H1 (cell line): ENCODE measurements at regions not wholly inside any gene's neighbourhood (a gene's known extent, or its start where the extent isn't known, plus 50 kb on each side); places are given as distances from the start of the nearest gene placed in this dataset.

Experiments
- CTCF ChIA-PET: fragments of 300-600 bp; sonication (Branson Sonifier 250); formaldehyde crosslinking; loops from one replicate; lab custom pipeline; 2021; ENCODE audit not compliant: partially characterized antibody; lab: Charles Lee
- POLR2A ChIA-PET: fragments of 300-600 bp; sonication (Branson Sonifier 250); formaldehyde crosslinking; loops from one replicate; lab custom pipeline; 2021; ENCODE audit warnings: inconsistent platforms; ENCODE audit not compliant: partially characterized antibody; lab: Charles Lee
- DNase-seq, 2 experiments: peaks; one replicate each; pipeline versions ENCODE4 v3.0.0 to v3.0.0-alpha.2; 2010 to 2022; ENCODE audit warnings: low spot score in 2 of 2, low read depth in 1 of 2, mixed read lengths in 1 of 2
- FAIRE-seq: peaks from 2 replicates; lab custom pipeline; 2011; peaks lifted over from hg19 to GRCh38; lab: Jason Lieb, UNC
- H2AFZ ChIP-seq: 2 replicates; pipeline ENCODE4 v1.8.1; 2012; ENCODE audit warnings: low read length, inconsistent platforms
- H2AK5ac ChIP-seq: 2 replicates; pipeline ENCODE4 v1.6.1; 2013; ENCODE audit warnings: low read depth, low read length
- H2BK120ac ChIP-seq: replicated peaks from 2 replicates; pipeline ENCODE3; 2013; ENCODE audit warnings: low read depth, low read length, inconsistent platforms
- H2BK12ac ChIP-seq: 2 replicates; pipeline ENCODE4 v1.6.1; 2013; ENCODE audit warnings: low read depth, low read length
- H2BK15ac ChIP-seq: 2 replicates; pipeline ENCODE4 v1.6.1; 2013; ENCODE audit warnings: low read length
- H2BK20ac ChIP-seq: 2 replicates; pipeline ENCODE4 v1.6.1; 2013; ENCODE audit warnings: low read length
- H2BK5ac ChIP-seq: 2 replicates; pipeline ENCODE4 v1.6.1; 2013; ENCODE audit warnings: low read depth, low read length
- H3K14ac ChIP-seq: 2 replicates; pipeline ENCODE4 v1.6.1; 2013; ENCODE audit warnings: inconsistent platforms; ENCODE audit not compliant: insufficient read length
- H3K18ac ChIP-seq: 2 replicates; pipeline ENCODE4 v1.6.1; 2013; ENCODE audit warnings: low read length; ENCODE audit errors: extremely low read depth
- H3K23ac ChIP-seq: 2 replicates; pipeline ENCODE4 v1.6.1; 2013; ENCODE audit warnings: inconsistent platforms; ENCODE audit not compliant: insufficient read length
- H3K23me2 ChIP-seq: 2 replicates; pipeline ENCODE4 v1.6.1; 2013; ENCODE audit warnings: low read depth, low read length
- H3K27ac ChIP-seq: 2 replicates; pipeline ENCODE4 v1.6.1; 2011; ENCODE audit warnings: low read depth, low read length, inconsistent platforms
- H3K27me3 ChIP-seq, 4 experiments: replicated peaks in 1 of 4; 1 replicate in 1 of 4; 2 replicates in 3 of 4; pipeline versions ENCODE4 v1.6.1 to v1.8.1; 2011 to 2013; ENCODE audit warnings: low read length in 3 of 4, mild to moderate bottlenecking in 3 of 4, inconsistent platforms in 2 of 4, mixed read lengths in 2 of 4, moderate library complexity in 1 of 4; ENCODE audit not compliant: control insufficient read depth in 3 of 4, insufficient read depth in 3 of 4; ENCODE audit errors: extremely low read depth in 1 of 4
- H3K36me3 ChIP-seq, 4 experiments: 2 replicates each; pipeline versions ENCODE4 v1.6.1 to v1.8.1; 2011 to 2013; ENCODE audit warnings: mild to moderate bottlenecking in 4 of 4, low read length in 3 of 4, moderate library complexity in 2 of 4, control low read depth in 1 of 4, inconsistent platforms in 1 of 4; ENCODE audit not compliant: insufficient read depth in 4 of 4, control insufficient read depth in 2 of 4
- H3K4ac ChIP-seq: replicated peaks from 2 replicates; pipeline ENCODE3; 2013; ENCODE audit warnings: low read length, low read depth, mixed read lengths, inconsistent platforms; ENCODE audit not compliant: insufficient read length
- H3K4me1 ChIP-seq, 4 experiments: replicated peaks in 1 of 4; 1 replicate in 1 of 4; 2 replicates in 3 of 4; pipeline versions ENCODE4 v1.6.1 to v1.8.1; 2011 to 2013; ENCODE audit warnings: low read length in 3 of 4, inconsistent platforms in 2 of 4, mixed read lengths in 1 of 4; ENCODE audit not compliant: insufficient read depth in 4 of 4, control insufficient read depth in 3 of 4
- H3K4me2 ChIP-seq, 2 experiments: 2 replicates each; pipeline versions ENCODE4 v1.6.1 to v1.8.1; 2011 to 2013; ENCODE audit warnings: low read depth in 2 of 2, low read length in 2 of 2, control low read depth in 1 of 2, inconsistent platforms in 1 of 2, mild to moderate bottlenecking in 1 of 2; ENCODE audit not compliant: insufficient read depth in 1 of 2
- H3K4me3 ChIP-seq, 4 experiments: fragments of 200-600, 300-600 bp in 1 of 4; sonication (generic), shearing (Covaris generic), sonication (Bioruptor Twin) in 1 of 4; 2 replicates each; pipeline versions ENCODE4 v1.5.1 to v1.8.1; 2011 to 2016; ENCODE audit warnings: low read length in 4 of 4, low read depth in 3 of 4, control low read depth in 2 of 4, inconsistent platforms in 2 of 4, mild to moderate bottlenecking in 2 of 4, mixed read lengths in 1 of 4, moderate library complexity in 1 of 4; ENCODE audit not compliant: insufficient read depth in 2 of 4; ENCODE audit errors: extremely low read depth in 1 of 4
- H3K56ac ChIP-seq: replicated peaks from 2 replicates; pipeline ENCODE3; 2013; ENCODE audit warnings: low read depth, mild to moderate bottlenecking, mixed read lengths, low read length, inconsistent platforms; ENCODE audit not compliant: insufficient read length
- H3K79me1 ChIP-seq: 2 replicates; pipeline ENCODE4 v1.6.1; 2013; ENCODE audit warnings: low read depth, low read length, control low read depth
- H3K79me2 ChIP-seq, 2 experiments: 2 replicates each; pipeline versions ENCODE4 v1.6.1 to v1.8.1; 2012 to 2013; ENCODE audit warnings: low read length in 2 of 2, mild to moderate bottlenecking in 2 of 2, inconsistent platforms in 1 of 2; ENCODE audit not compliant: insufficient read depth in 2 of 2, control insufficient read depth in 1 of 2
- H3K9ac ChIP-seq, 4 experiments: replicated peaks in 1 of 4; 1 replicate in 1 of 4; 2 replicates in 3 of 4; pipeline versions ENCODE4 v1.6.1 to v1.8.1; 2011 to 2013; ENCODE audit warnings: low read depth in 3 of 4, low read length in 3 of 4, control low read depth in 2 of 4, mild to moderate bottlenecking in 2 of 4, moderate library complexity in 2 of 4, inconsistent platforms in 1 of 4; ENCODE audit errors: extremely low read depth in 1 of 4
- H3K9me3 ChIP-seq, 2 experiments: 2 replicates each; pipeline versions ENCODE4 v1.6.1 to v1.8.1; 2012 to 2013; ENCODE audit warnings: mild to moderate bottlenecking in 2 of 2, moderate library complexity in 2 of 2, control low read depth in 1 of 2, inconsistent platforms in 1 of 2, low read depth in 1 of 2, low read length in 1 of 2, mixed read lengths in 1 of 2; ENCODE audit not compliant: insufficient read depth in 2 of 2
- H4K20me1 ChIP-seq, 2 experiments: replicated peaks in 1 of 2; 2 replicates each; pipeline versions ENCODE3 to v1.8.1; 2011 to 2013; ENCODE audit warnings: inconsistent platforms in 2 of 2, low read length in 2 of 2, mild to moderate bottlenecking in 1 of 2; ENCODE audit not compliant: insufficient read depth in 2 of 2, control insufficient read depth in 1 of 2
- H4K5ac ChIP-seq: 2 replicates; pipeline ENCODE4 v1.6.1; 2013; ENCODE audit warnings: low read length, low read depth, mixed read lengths, inconsistent platforms; ENCODE audit not compliant: insufficient read length
- H4K8ac ChIP-seq: 2 replicates; pipeline ENCODE4 v1.8.0; 2013; ENCODE audit warnings: mild to moderate bottlenecking, moderate library complexity, low read length, inconsistent platforms; ENCODE audit not compliant: insufficient read depth; ENCODE audit errors: extremely low read depth
- H4K91ac ChIP-seq: replicated peaks from 2 replicates; pipeline ENCODE3; 2013; ENCODE audit warnings: low read length, mixed read lengths, inconsistent platforms; ENCODE audit not compliant: insufficient read length
- CBX8 ChIP-seq: fragments of 300-800, 300-1000 bp; sonication (generic); IDR thresholded peaks from 2 replicates; pipeline ENCODE4 v1.7.1; 2016; ENCODE audit warnings: low read depth, low read length, borderline replicate concordance
- RNF2 ChIP-seq: fragments of 200-900, 300-1000 bp; sonication (generic); IDR thresholded peaks from 2 replicates; pipeline ENCODE4 v1.7.1; 2016; ENCODE audit warnings: borderline replicate concordance, low read depth, mild to moderate bottlenecking, antibody characterized with exemption, low read length; ENCODE audit not compliant: poor library complexity, severe bottlenecking; ENCODE audit errors: missing control alignments
- SP2 ChIP-seq: IDR thresholded peaks from 2 replicates; pipeline ENCODE4 v1.6.1; 2012; ENCODE audit warnings: mild to moderate bottlenecking, low read length, inconsistent platforms
- SP4 ChIP-seq: IDR thresholded peaks from 2 replicates; pipeline ENCODE4 v1.6.1; 2012; ENCODE audit warnings: low read length, inconsistent platforms
- SUZ12 ChIP-seq: fragments of 200-600 bp; sonication (generic); IDR thresholded peaks from 2 replicates; pipeline ENCODE4 v1.6.1; 2012; ENCODE audit warnings: mild to moderate bottlenecking, inconsistent platforms, low read length, moderate library complexity, mixed read lengths
- TAF7 ChIP-seq: optimal IDR thresholded peaks from 2 replicates; pipeline ENCODE3; 2011; ENCODE audit warnings: low read depth, mild to moderate bottlenecking, inconsistent platforms, low read length, moderate library complexity, borderline replicate concordance
- TEAD4 ChIP-seq: IDR thresholded peaks from 2 replicates; pipeline ENCODE4 v1.6.1; 2012; ENCODE audit warnings: low read depth, low read length, inconsistent platforms, mixed read lengths
- WGBS, 2 experiments: shearing (Covaris generic) in 1 of 2; methylation state at CpG; one replicate each; pipeline versions ENCODE4 v1.1.6 to v1.1.7; 2013 to 2015; ENCODE audit warnings: low lambda C conversion rate in 2 of 2, mixed read lengths in 2 of 2, inconsistent platforms in 1 of 2, low coverage in 1 of 2, missing lambda C conversion rate in 1 of 2; ENCODE audit not compliant: insufficient replicate concordance in 2 of 2, insufficient coverage in 1 of 2, insufficient read length in 1 of 2; ENCODE audit errors: extremely low coverage in 1 of 2, missing lambda C conversion rate in 1 of 2; 5-methylcytosine and 5-hydroxymethylcytosine counted together

DNA sequence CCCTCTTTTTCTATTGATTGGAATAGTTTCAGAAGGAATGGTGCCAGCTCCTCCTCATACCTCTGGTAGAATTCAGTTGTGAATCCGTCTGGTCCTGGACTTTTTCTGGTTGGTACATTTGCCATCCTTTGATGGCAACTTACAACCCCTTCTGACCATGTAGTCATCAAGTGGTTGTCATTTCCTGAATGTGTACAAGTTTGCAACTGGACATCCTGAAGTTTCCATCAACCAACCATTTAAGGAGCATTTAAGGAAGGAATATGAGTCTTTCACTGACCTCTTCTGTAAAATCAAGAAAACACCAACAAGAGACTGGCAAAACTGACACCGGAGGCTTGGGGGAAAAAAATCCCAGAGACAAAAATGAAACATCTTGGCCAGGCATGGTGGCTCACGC is 97.4 kb downstream of the RIN2 start:
- no peak overlapping the region for H3K4me3 ChIP-seq
- no peaks in the 10 kb centered on the region for H3K27me3 ChIP-seq
- no peak overlapping the region for H2BK120ac ChIP-seq
- POLR2A ChIA-PET: no interaction called here
- DNase-seq (no peak), FAIRE-seq (no peak)
- H3K56ac ChIP-seq: no peak overlapping the region
- CTCF ChIA-PET: no interaction called here
- no peak overlapping the region for H2BK5ac ChIP-seq
- no peaks in the 10 kb centered on the region for H3K79me2 ChIP-seq
- no peak overlapping the region for H2BK15ac ChIP-seq
- 85% methylated on average over 3 of the region's 3 CpGs; no CpG with 5 or more reads in 1 of the 2 experiments for WGBS, 2 experiments
- no peaks in the 10 kb centered on the region; the same call in 1 of the 2 replicates for H3K23me2 ChIP-seq
- no peak overlapping the region for H2BK12ac ChIP-seq
- no peaks in the 10 kb centered on the region for H3K79me1 ChIP-seq
- H4K91ac ChIP-seq: no peak overlapping the region
- H3K9ac ChIP-seq: no peak overlapping the region
- H3K27ac ChIP-seq: no peak overlapping the region
- no peak overlapping the region for H2AK5ac ChIP-seq
- TF ChIP-seq TAF7: no peak
- TF ChIP-seq SP2: no peak
- no peak for TF ChIP-seq SP4
- TF ChIP-seq CBX8: no peak
- no peak for TF ChIP-seq TEAD4
- no peak for TF ChIP-seq RNF2
- no peak for TF ChIP-seq SUZ12
- H3K9me3 ChIP-seq: no peaks in the 10 kb centered on the region
- H3K14ac ChIP-seq: no peak overlapping the region
- H3K36me3 ChIP-seq: no peaks in the 10 kb centered on the region
- no peak overlapping the region for H3K18ac ChIP-seq
- no peaks in the 10 kb centered on the region for H3K4me1 ChIP-seq
- no peak overlapping the region for H2AFZ ChIP-seq
- no peak overlapping the region for H2BK20ac ChIP-seq
- no peak overlapping the region for H3K23ac ChIP-seq
- no peak overlapping the region for H3K4me2 ChIP-seq
- no peak overlapping the region for H3K4ac ChIP-seq
- H4K20me1 ChIP-seq: no peaks in the 10 kb centered on the region
- no peak overlapping the region for H4K8ac ChIP-seq
- H4K5ac ChIP-seq: no peak overlapping the region
